ENCODE measurements at regions not wholly inside any gene's neighbourhood (a gene's known extent, or its start where the extent isn't known, plus 50 kb on each side); places are given as distances from the start of the nearest gene placed in this dataset.

DNA sequence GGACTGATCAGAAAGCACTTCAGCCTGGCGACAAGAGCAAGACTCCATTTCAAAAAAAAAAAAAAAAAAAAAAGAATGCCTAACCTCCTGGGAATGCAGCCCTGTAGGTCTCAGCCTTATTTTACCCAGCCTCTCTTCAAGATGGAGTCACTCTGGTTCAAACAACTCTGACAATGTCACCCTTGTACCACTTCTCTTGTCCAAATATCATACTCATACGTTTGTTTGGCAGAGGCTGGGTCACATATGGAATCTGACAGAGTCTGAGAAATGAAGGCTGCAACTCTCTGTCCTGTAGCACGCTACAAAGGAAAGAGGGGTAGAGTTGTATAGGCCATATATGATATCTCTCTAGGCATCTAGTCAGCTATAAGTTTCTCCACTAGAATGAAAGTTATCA lies 58.6 kb upstream of the GSAP start:
- TF ChIP-seq POLR2A (IDR thresholded peaks at IDR 0.05) (no peak), EP300 (IDR thresholded peaks at IDR 0.05) (no peak)
- TF ChIP-seq, protein P1, sequence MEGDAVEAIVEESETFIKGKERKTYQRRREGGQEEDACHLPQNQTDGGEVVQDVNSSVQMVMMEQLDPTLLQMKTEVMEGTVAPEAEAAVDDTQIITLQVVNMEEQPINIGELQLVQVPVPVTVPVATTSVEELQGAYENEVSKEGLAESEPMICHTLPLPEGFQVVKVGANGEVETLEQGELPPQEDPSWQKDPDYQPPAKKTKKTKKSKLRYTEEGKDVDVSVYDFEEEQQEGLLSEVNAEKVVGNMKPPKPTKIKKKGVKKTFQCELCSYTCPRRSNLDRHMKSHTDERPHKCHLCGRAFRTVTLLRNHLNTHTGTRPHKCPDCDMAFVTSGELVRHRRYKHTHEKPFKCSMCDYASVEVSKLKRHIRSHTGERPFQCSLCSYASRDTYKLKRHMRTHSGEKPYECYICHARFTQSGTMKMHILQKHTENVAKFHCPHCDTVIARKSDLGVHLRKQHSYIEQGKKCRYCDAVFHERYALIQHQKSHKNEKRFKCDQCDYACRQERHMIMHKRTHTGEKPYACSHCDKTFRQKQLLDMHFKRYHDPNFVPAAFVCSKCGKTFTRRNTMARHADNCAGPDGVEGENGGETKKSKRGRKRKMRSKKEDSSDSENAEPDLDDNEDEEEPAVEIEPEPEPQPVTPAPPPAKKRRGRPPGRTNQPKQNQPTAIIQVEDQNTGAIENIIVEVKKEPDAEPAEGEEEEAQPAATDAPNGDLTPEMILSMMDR (IDR thresholded peaks at IDR 0.05), result no peak
